Non-pigmented ciliary epithelial cell (primary cell): ENCODE measurements at regions not wholly inside any gene's neighbourhood (a gene's known extent, or its start where the extent isn't known, plus 50 kb on each side); places are given as distances from the start of the nearest gene placed in this dataset.

ENCODE experiments used
- DNase-seq: peaks from one replicate; pipeline ENCODE4 v3.0.0-alpha.2; 2010; ENCODE audit warnings: low read depth

DNA sequence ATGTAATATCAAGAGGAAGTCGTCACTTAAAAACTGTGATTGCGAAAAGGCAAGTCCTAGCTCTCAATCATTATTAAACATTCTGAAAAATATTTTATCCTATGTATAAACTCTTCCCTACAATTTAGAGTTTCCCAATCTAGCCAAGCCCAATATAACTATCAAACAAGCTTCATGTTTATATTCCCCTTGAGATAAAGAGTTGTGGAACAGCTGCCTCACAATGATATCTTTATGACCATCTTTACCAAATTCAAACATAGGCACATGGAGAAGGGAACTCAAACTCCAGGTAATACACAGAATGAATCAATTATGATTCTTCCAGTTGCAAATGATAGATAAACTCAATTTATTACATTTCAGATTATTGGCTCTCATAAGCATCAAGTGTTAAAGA, 1468.7 kb downstream of the EFNA5 start:
- no peak for DNase-seq

DNA sequence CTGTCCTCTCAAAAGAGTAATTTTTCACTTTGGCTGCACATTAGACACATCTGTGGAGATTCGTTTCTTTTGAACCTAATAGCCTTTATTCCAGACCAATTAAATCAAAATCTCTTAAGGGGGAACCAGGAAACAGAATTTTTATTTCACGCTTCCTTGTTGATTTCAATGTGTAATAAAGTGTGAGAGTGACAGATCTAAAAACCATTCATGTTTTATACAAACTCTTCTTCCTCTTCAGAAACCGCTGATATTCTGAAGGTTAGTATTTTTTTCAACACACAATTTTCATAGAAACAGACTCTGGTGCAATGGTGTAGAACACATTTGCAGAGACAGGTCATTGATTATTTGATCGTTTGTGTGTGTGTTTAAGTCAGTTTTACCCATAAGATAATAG, 1469.8 kb downstream of the EFNA5 start:
- DNase-seq = no peak

DNA sequence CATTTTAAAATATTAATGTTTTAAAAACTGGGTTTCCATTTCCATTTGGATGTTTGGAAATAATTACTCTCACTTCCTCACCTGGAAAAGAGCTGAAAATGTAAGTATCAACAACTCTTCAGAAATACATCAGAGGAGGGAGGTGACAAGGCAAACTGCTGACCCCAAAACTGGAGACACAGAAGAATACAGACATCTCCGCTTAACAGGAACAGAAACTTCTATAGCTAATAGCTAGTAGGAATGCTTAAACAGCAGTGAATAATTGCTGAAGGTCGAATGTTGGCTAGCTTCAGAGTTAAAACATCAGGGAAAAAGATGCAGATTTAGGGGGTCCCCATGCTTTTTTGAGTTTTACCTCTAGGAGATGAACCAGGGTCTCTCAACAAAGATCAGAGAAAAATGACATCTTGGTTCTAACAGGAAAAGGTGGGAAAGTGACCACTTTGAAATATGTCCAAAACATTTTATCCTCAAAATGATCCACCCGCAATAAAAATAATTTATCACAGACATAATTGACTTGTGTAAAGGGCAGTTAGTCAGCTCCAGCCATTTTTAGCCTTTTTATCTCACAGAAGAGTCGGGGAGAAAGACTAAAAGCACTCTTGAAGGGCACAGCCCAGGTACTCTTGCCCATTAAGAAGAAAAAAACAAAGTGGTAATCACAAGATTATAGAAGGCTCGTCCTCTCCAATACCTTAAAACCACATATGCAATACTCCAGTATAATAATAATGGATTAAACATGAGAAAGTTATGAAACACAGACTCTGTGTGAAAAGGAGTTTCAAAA, 1474.9 kb downstream of the EFNA5 start:
- no peak for DNase-seq

DNA sequence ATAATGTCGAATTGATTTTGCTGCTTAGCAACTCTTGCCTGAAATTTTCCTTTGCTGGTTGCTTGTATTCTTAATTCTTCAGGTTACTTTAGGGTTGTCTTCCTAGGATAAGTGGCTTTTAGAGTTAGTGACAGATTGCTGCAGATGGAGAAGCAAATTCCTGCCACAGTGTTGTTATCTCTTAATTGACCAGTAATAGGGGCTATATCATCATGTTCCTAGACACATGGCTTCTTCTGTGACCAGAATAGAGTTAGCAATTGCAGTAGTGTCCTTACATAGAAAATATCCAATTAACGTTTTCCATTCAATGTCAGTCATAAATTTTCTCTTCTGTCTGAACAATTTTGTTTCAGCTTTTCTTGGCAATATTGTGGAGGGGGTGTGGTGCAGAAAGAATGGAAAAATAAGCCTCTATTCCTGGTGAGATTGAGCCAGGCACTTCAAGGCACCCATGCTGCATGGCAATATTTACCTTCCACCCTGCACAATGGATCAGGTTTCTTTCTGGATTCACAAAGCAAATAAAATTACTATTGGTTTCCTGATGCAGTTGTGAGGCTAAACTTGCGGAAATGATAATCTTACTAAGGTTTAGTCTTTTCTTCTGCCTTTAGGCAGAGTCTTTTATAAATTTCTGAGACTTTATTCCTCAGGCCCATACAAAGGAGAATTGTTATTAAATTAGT, 1481.5 kb downstream of the EFNA5 start:
- no peak for DNase-seq

DNA sequence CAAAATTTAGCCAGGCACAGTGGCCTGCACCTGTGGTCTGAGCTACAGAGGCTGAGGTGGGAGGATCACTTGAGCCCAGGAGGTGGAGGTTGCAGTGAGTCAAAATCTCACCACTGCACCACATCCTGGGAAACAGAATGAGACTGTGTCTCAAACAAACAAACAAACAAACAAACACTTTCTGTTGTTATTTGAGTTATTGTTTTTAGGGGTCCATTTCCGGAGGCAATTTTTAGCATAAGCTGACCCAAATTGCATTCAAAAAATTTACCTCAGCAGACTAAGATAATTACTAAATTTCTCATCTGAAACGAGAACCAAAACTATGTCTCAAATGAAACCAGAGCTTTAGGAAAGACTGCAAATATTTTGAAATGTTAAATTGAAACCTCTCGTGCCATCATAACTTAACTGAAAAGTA, 1485.1 kb downstream of the EFNA5 start:
- DNase-seq = no peak

DNA sequence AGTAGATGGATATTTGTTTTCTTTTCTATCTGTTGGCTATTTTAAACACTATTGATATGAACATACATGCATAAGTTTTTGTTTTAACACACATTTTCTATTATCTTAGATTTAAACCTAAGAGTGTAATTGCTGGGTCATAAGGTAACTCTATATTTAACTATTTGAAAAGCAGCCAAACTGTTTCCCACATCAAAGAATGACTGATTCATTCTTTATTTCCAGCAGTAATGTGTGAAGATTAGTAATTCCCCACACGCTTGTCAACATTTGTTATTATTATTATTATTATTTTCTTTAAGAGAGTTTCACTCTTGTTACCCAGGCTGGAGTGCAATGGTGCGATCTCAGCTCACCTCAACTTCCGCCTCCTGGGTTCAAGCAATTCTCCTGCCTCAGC, 1495.8 kb downstream of the EFNA5 start:
- DNase-seq = no peak

DNA sequence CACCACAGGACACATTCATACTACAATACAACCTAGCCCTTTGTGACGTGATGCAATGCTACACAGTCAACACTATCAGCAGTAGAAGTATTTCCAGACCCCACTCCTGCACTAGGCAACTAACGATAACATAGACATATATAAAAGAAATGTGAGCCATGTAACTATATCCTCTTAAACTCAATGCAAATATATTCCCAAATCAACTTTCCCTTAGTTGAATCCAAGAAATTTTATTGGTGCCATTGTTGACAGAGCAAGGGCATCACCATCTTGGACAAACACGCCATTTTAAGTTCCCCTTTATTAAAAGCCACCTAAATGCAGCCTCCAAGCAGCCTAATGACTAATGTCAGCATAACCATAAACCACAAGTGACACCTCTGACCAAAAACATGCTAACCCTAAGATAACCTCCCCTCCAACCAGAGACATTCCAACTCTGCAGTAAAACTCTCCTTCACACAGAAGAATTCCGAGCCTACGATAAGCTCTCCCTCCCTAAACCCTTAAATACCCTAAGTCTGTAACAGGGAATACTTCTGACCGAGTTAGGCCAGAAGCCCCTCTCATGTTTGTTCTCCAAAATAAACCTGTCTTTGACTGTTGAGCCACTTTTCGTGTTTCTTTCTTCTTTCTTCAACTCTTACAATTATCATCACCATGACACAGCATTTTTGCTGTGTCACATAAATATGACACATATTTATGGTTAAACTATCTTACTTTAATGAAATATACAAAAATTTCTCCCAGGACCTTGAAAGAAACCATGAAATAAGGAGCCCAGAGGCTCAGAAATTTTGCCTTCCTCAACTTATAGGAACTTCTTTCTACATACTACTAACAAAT, 1497.8 kb downstream of the EFNA5 start:
- DNase-seq = no peak

DNA sequence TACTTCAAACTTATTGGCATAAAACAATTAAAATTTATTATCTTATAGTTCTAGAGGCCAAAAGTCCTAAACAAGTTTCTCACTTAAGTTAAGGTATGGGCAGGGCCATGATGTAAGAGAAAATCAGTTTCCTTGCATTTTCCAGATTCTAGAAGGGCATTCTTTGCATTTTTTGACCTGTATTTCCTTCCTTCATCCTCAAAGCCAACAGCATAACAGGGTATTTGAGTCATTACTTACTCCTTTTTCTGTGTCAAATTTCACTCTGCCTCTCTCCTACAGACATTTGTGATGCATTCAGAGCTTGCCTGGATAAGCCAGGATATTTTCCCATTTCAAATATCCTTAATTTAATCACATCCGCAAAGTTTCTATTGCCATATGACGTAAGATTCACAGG, 1499.0 kb downstream of the EFNA5 start:
- peak; percentile 41 for DNase-seq

DNA sequence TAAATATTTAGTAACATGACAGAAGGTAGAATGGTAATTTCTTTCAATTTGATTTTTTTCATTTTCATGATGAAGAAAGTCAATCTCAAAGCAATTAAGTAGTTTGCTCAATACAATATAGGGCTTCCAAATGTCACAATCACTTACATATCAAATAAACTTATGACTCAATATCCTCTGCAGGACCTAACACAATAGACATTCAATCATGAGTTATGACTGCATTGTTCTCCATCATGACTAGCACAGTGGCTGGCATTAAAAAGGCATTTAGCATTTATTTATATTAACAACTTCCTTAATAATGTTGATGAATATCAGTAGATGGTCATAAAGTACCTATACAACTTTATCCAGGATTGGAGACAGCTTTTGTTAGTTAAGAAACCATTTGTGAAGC, 1499.6 kb downstream of the EFNA5 start:
- DNase-seq = no peak

DNA sequence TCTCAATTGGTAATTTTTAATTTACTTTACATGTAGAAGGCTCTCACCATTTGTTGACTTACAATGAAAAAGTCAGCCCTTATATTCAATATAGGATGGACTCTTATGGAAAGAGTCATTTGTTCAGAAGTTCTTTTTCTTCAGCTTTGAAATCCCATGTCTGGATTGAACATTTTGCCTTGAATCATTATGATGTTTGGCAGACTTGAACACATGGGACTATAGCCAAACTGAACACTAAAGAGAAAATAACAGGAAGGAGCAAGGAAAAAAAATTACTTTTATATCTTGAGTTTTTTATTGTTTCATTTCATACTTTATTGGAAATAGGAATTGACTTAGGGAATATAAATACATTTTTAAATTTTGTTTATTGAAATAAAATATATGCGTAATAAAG, 1503.0 kb downstream of the EFNA5 start:
- no peak for DNase-seq

DNA sequence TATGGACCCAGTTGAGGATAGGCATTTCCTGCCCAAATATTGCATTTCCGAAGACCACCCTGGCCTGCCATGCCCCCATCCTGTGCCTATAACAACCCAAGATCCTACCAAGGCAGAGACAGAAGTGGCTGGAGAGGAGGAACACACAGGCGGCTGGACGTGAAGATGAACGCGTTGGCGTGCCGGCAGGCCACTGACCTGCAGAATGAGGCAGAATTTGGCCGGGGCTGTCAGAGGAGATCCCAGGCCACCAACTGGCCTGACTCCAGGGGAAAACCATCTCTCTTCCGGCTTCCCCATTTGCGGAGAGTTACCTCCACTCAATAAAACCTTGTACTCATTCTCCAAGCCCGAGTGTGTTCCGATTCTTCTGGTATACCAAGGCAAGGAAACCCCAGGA, 1507.5 kb downstream of the EFNA5 start:
- DNase-seq = no peak

DNA sequence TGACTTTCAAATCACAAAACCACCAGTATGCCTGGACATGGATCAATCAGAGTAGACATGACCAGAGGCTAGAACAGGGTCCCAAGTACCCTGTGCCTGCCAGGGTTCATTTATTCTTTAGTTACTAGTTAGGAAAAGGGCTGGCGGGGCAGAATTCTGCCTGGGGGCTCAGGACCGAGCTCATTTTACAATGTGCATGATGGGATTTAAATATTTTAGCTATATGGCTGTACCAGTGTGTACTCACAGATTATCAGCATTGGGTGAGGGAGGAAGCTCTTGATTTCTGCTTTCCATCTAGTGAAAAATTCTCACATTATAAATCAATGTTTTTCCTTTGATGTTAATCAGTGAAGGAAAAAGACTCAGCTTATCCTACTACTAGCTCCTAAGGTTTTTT, 1511.1 kb downstream of the EFNA5 start:
- no peak for DNase-seq

DNA sequence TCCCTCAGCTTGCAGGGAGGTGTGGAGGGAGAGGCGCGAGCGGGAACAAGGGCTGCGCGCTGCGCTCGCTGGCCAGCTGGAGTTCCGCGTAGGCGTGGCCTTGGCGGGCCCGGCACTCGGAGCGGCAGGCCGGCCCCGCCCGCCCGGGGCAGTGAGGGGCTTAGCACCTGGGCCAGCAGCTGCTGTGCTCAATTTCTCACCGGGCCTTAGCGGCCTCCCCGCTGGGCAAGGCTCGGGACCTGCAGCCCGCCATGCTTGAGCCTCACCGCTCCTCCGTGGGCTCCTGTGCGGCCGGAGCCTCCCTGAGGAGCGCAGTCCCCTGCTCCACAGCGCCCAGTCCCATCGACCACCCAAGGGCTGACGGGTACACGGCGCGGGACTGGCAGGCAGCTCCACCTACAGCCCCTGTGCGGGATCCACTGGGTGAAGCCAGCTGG, 1516.4 kb downstream of the EFNA5 start:
- no peak for DNase-seq

DNA sequence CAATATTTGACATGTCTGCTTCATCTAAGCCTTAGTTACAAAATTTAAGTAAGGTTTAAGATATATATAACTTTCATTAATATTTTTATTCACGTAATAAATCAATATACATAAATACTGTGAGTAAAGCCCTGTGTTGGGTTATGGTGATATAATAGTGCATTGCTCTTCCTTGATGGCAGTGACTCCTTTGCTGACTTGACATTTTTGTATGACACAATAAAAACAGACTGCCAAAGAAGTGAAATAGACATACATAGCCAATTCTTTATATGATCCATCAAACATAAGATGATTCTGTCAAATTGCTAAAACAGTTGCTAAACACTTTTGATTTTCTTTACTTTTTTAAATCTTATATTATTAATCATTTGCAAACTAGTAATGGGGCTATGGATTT, 1518.2 kb downstream of the EFNA5 start:
- no peak for DNase-seq

DNA sequence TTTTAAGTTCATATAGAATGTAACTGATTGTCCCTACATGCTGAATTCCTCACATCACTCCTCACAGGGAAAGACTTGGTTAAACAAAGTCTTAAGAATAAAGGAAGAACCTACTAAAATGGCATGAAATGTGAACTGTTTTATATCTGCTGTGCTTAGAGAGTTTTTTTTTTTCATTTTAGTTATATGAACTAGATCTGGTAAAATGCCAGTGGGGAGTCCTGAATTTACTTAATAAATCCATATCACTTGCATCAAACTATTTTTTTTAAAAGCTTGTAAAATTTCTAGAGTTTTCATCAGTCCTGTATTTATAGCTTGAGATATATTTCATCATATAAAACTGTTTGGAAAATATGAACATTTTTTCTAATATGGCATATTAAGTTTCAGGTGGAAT, 1528.6 kb downstream of the EFNA5 start:
- no peak for DNase-seq

DNA sequence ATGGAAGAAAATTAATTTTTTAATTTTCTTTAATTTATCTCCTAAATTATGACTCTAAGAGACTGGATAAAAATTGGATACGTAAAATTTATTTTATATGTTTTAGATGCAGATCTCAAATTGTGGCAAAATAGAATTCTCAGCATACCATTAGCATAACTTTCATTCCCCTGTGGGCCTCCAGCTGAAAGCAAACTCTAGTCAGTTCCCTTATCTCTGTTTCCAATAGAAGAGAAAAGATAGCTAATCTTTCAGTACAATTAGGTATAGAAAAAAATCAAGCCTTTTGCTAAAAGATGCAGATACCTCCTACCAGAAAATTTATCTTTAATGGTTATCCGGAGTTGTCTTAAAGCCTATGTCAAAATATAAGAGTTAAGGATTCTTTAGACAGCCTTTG, 1530.6 kb downstream of the EFNA5 start:
- no peak for DNase-seq

DNA sequence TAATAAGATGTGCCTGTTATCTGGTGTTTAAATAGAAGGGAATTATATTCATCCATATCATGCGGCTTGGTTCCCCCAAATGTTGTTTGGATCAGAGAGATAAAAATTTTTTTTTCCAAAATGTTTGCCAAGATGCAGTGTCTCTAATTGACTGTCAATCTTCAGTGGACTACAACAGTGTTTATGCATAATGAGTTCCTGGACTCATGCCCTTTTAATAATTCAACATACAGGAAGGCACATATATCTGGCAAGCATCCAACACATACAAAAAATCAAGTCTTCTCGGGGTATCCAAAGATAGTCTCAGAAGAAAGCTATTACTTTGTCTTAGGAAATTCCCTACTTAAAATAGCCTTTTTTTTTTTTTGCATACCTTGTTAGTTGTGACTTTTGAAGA, 1534.7 kb downstream of the EFNA5 start:
- DNase-seq = no peak

DNA sequence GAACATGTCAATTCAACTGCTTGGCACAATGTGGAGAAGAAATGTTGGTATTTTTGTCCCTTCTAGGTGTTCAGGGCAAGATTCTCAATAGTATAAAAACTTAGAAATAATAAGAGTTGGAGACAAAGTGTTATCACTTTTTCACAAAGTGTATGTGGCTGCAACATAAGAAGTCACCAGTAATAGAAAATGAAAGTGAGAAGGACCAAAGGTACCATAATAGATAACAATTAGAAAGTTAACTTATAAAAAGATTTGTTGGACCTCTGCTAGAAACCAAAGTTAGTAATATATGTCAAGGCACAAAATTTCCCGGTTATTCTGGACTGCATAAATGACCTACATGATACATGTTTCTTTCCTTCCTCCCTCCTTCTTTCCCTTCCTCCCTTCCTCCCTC, 1535.3 kb downstream of the EFNA5 start:
- no peak for DNase-seq

DNA sequence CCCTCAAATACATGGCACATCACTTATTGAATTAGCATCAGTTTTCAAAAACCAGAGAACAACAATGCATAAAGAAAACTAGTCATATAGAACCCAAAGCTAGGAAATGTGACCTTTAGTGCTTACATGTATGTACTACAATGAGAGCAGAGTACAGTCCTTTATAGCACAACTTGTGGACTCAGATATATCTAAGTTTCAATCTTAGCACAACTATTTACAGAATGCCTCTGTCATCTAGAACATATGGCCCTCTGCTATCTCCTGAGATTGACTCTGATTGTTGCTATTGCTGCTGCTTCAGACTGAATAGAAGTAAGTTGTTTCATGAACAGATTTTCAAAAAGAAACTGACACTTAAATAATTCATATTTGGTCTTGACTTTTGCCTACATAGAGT, 1536.2 kb downstream of the EFNA5 start:
- no peak for DNase-seq

DNA sequence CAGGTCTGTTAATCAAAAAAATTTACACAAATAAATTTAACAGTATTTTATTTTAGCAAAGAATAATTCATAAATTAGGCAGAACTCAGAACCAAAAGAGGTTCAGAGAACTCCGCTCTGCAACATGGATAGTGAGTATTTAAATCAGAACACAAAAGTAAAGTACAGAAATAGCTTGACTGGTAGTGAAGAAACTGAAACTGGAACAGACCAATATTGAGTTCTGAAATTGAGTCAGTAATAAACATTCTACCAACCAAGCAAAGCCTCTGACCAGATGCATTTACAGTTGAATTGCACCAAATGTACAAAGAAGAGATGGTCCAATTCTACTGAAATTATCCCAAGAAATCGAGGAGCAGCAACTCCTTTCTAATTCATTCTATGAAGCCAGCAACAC, 1542.8 kb downstream of the EFNA5 start:
- no peak for DNase-seq

DNA sequence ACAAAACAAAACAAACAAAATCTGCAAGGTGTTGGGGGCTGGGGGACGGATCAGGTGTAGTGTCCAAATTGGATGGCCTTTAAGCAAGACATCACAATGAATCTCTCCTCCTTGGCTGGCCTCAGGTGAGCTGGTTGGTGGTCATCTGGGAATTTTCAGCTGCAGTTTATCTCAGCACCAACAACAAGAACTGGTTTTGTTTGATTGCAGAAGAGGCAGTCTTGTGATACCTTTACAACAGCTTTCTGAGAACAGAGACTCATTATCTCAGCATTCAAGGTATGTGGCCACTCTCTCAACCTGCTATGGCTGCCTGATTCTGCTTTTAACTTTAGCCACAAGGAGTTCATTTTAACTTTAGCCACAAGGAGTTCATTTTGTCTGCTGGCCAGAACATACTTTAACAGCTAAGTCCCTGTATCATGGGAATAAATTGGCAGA, 1543.4 kb downstream of the EFNA5 start:
- DNase-seq = no peak

DNA sequence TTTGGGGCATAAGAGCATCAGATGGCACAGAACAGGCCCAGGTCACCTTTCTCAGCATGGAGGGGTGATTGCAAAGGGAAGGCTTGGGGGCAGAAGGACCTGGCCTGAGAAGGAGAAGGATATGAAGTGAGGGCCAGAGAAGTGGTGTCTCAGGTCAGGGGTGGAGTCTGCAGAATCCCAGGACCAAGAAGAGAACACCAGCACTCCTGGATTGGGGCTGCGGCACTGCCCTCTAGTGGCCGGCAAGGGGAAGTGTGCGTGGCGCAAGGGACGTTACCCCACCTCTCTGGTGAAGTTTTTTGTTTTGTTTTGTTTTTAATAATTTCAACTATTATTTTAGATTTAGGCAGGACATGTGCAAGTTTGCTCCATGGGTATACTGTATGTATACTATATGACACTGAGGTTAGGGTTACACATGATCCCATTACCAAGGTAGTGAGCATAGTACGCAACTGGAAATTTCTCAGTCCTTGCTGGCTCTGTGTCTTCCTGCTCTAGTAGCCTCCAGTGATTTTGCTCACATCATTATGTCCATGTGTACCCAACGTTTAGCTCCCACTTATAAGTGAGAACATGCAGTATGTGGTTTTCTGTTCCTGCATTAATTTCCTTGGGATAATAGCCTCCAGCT, 1548.6 kb downstream of the EFNA5 start:
- no peak for DNase-seq
